ENCODE measurements at regions not wholly inside any gene's neighbourhood (a gene's known extent, or its start where the extent isn't known, plus 50 kb on each side); places are given as distances from the start of the nearest gene placed in this dataset.

GRCh38 chr3:88410259-88410658, 260.5 kb downstream of the C3orf38 start:
- TF ChIP-seq POLR2A (IDR thresholded peaks at IDR 0.05; ENCODE audit: low read depth, low read length) (no peak), TAF1 (IDR thresholded peaks at IDR 0.05; ENCODE audit: borderline replicate concordance, low read depth, low read length) (no peak), POLR2AphosphoS5 (IDR thresholded peaks at IDR 0.05; ENCODE audit: low read depth, low read length) (no peak)

Measured in GM12892 (cell line).